HepG2 (cell line): ENCODE measurements at regions not wholly inside any gene's neighbourhood (a gene's known extent, or its start where the extent isn't known, plus 50 kb on each side); places are given as distances from the start of the nearest gene placed in this dataset.

Experiments used
- HNF4A ChIP-seq: sonication (generic); formaldehyde crosslinking; IDR thresholded peaks from 2 replicates; pipeline ENCODE4 v1.4.0; 2020; ENCODE audit warnings: missing genetic modification reagents
- RNF2 ChIP-seq: fragments of 450-650 bp; conservative IDR thresholded peaks from 2 replicates; pipeline ENCODE4 v1.6.1; 2016; ENCODE audit warnings: low read depth
- TCF7L2 ChIP-seq: IDR thresholded peaks from 2 replicates; pipeline ENCODE4 v1.6.1; 2011; ENCODE audit warnings: mild to moderate bottlenecking, low read depth, low read length, moderate library complexity
- ZBTB1 ChIP-seq: sonication (generic); formaldehyde crosslinking; IDR thresholded peaks from 2 replicates; pipeline ENCODE4 v1.4.0; 2020; ENCODE audit warnings: missing genetic modification reagents, borderline replicate concordance
- ZNF224 ChIP-seq: sonication (generic); formaldehyde crosslinking; IDR thresholded peaks from 2 replicates; pipeline ENCODE4 v1.5.0; 2020; ENCODE audit warnings: mild to moderate bottlenecking, missing genetic modification reagents
- ZNF44 ChIP-seq: sonication (generic); formaldehyde crosslinking; IDR thresholded peaks from 2 replicates; pipeline ENCODE4 v1.5.1; 2020; ENCODE audit warnings: mild to moderate bottlenecking, missing genetic modification reagents
- ZNF530 ChIP-seq: sonication (generic); formaldehyde crosslinking; IDR thresholded peaks from 2 replicates; pipeline ENCODE4 v1.5.0; 2020; ENCODE audit warnings: low read depth, mild to moderate bottlenecking, missing genetic modification reagents
- ZNF878 ChIP-seq: sonication (generic); formaldehyde crosslinking; IDR thresholded peaks from 2 replicates; pipeline ENCODE4 v1.8.1; 2023; ENCODE audit warnings: mild to moderate bottlenecking, missing genetic modification reagents, moderate library complexity
- TF ChIP-seq, protein P1 (sequence below): IDR thresholded peaks from 2 replicates; pipeline ENCODE4 v1.6.1; 2012; ENCODE audit warnings: low read depth, low read length, improper control_type of control experiment
- TF ChIP-seq, protein P2 (sequence below): sonication (generic); formaldehyde crosslinking; IDR thresholded peaks from 2 replicates; pipeline ENCODE4 v1.8.1; 2023; ENCODE audit warnings: mild to moderate bottlenecking, missing genetic modification reagents
- TF ChIP-seq, protein P3 (sequence below): sonication (generic); formaldehyde crosslinking; IDR thresholded peaks from 2 replicates; pipeline ENCODE4 v1.8.0; 2023; ENCODE audit warnings: mild to moderate bottlenecking, missing genetic modification reagents
- TF ChIP-seq, protein P4 (sequence below): sonication (generic); formaldehyde crosslinking; IDR thresholded peaks from 2 replicates; pipeline ENCODE4 v1.5.1; 2020; ENCODE audit warnings: mild to moderate bottlenecking, missing genetic modification reagents, moderate library complexity
- TF ChIP-seq, protein P5 (sequence below): sonication (generic); formaldehyde crosslinking; IDR thresholded peaks from 2 replicates; pipeline ENCODE4 v1.5.0; 2020; ENCODE audit warnings: missing genetic modification reagents, mild to moderate bottlenecking, borderline replicate concordance
- TF ChIP-seq, protein P6 (sequence below): IDR thresholded peaks from 2 replicates; pipeline ENCODE4 v1.6.1; 2016; ENCODE audit warnings: missing genetic modification reagents, missing compliant biosample characterization

DNA sequence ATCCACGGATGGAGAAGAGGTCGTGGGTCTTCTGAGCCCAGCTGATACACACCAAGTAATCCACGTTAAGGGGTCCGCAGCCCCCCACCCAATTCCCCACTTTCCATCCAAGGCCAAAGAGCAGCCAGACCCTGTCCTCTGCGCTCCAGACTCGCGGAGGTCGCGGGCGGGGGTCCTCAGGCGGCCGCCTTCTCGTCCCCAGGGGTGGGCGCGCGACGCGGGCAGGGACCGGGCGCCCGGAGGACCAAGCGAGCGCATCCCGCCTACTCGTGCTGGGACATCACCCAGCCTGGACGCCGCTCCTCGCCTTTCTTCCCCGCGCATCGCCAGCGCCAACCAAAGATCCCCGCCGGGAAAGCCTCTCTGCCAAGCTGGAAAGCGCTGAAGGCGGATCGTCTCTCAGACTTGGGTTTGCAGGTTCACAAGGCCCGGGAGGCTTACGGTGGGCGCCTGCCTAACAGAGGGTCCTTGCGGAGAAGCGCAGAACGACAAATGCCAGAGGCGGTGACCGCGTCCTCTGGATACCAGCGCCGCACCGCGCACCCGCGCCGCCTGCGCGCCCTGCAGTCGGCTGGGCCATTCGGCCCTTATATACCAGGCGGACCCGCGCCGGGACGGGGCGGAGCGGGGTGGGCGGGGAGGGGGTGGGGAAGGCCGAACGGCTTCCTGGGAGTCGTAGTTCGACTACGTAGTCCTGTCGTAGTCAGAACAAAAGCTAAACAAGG is 471.6 kb downstream of the SOX9 start (continued):
- TF ChIP-seq, protein P1, sequence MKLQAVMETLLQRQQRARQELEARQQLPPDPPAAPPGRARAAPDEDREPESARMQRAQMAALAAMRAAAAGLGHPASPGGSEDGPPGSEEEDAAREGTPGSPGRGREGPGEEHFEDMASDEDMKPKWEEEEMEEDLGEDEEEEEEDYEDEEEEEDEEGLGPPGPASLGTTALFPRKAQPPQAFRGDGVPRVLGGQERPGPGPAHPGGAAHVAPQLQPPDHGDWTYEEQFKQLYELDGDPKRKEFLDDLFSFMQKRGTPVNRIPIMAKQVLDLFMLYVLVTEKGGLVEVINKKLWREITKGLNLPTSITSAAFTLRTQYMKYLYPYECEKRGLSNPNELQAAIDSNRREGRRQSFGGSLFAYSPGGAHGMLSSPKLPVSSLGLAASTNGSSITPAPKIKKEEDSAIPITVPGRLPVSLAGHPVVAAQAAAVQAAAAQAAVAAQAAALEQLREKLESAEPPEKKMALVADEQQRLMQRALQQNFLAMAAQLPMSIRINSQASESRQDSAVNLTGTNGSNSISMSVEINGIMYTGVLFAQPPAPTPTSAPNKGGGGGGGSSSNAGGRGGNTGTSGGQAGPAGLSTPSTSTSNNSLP = no peak; the same call in 1 of the 2 replicates
- TF ChIP-seq ZNF530 (CRISPR knock-in tag) (no peak), ZNF878 (peak; percentile 48; the same call in 1 of the 2 replicates), RNF2 (peak; percentile 92), ZNF224 (peak; percentile 48; the same call in 1 of the 2 replicates), ZNF44 (CRISPR knock-in tag) (no peak), HNF4A (CRISPR knock-in tag) (peak; percentile 21; the same call in 1 of the 2 replicates), ZBTB1 (CRISPR knock-in tag) (no peak), TCF7L2 (no peak)
- TF ChIP-seq, protein P2, sequence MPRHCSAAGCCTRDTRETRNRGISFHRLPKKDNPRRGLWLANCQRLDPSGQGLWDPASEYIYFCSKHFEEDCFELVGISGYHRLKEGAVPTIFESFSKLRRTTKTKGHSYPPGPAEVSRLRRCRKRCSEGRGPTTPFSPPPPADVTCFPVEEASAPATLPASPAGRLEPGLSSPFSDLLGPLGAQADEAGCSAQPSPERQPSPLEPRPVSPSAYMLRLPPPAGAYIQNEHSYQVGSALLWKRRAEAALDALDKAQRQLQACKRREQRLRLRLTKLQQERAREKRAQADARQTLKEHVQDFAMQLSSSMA (CRISPR knock-in tag) = no peak
- TF ChIP-seq, protein P3, sequence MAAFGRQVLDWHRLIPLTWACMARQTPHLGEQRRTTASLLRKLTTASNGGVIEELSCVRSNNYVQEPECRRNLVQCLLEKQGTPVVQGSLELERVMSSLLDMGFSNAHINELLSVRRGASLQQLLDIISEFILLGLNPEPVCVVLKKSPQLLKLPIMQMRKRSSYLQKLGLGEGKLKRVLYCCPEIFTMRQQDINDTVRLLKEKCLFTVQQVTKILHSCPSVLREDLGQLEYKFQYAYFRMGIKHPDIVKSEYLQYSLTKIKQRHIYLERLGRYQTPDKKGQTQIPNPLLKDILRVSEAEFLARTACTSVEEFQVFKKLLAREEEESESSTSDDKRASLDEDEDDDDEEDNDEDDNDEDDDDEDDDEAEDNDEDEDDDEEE = no peak; the same call in 1 of the 2 replicates
- TF ChIP-seq, protein P4, sequence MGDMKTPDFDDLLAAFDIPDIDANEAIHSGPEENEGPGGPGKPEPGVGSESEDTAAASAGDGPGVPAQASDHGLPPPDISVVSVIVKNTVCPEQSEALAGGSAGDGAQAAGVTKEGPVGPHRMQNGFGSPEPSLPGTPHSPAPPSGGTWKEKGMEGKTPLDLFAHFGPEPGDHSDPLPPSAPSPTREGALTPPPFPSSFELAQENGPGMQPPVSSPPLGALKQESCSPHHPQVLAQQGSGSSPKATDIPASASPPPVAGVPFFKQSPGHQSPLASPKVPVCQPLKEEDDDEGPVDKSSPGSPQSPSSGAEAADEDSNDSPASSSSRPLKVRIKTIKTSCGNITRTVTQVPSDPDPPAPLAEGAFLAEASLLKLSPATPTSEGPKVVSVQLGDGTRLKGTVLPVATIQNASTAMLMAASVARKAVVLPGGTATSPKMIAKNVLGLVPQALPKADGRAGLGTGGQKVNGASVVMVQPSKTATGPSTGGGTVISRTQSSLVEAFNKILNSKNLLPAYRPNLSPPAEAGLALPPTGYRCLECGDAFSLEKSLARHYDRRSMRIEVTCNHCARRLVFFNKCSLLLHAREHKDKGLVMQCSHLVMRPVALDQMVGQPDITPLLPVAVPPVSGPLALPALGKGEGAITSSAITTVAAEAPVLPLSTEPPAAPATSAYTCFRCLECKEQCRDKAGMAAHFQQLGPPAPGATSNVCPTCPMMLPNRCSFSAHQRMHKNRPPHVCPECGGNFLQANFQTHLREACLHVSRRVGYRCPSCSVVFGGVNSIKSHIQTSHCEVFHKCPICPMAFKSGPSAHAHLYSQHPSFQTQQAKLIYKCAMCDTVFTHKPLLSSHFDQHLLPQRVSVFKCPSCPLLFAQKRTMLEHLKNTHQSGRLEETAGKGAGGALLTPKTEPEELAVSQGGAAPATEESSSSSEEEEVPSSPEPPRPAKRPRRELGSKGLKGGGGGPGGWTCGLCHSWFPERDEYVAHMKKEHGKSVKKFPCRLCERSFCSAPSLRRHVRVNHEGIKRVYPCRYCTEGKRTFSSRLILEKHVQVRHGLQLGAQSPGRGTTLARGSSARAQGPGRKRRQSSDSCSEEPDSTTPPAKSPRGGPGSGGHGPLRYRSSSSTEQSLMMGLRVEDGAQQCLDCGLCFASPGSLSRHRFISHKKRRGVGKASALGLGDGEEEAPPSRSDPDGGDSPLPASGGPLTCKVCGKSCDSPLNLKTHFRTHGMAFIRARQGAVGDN (CRISPR knock-in tag) = peak; percentile 78
- TF ChIP-seq, protein P5, sequence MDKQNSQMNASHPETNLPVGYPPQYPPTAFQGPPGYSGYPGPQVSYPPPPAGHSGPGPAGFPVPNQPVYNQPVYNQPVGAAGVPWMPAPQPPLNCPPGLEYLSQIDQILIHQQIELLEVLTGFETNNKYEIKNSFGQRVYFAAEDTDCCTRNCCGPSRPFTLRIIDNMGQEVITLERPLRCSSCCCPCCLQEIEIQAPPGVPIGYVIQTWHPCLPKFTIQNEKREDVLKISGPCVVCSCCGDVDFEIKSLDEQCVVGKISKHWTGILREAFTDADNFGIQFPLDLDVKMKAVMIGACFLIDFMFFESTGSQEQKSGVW (CRISPR knock-in tag) = no peak
- TF ChIP-seq, protein P6, sequence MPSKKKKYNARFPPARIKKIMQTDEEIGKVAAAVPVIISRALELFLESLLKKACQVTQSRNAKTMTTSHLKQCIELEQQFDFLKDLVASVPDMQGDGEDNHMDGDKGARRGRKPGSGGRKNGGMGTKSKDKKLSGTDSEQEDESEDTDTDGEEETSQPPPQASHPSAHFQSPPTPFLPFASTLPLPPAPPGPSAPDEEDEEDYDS (CRISPR knock-in tag) = peak; percentile 99
